ENCODE measurements at regions not wholly inside any gene's neighbourhood (a gene's known extent, or its start where the extent isn't known, plus 50 kb on each side); places are given as distances from the start of the nearest gene placed in this dataset.

DNA sequence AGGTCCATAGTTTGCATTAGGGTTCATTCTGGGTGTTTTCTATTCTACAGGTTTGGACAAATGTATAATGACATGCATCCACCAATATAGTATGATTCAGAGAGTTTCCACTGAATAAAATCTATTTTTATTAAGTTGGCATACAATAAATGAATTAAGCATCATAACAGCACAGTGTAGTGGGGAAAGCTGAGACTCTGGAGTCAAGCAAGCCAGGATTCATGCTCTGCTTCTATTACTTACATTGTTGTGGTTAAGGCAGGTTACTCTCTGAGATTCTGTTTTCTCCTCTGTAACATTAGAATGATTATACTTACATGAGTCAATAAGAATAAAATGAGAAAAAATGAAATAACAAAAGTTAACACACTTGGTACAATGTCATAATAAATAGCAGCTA, 131.3 kb downstream of the SLC30A10 start:
- no peak overlapping the region for H3K4me3 ChIP-seq (ENCODE audit: insufficient read depth, low read length)
- no peak overlapping the region for H3K4me2 ChIP-seq (ENCODE audit: insufficient read depth, low read length)
- H3K4me1 ChIP-seq (ENCODE audit: insufficient read depth, low read length) = peaks cover 4% of the 10 kb centered on the region
- no peaks in the 10 kb centered on the region for H4K20me1 ChIP-seq (ENCODE audit: insufficient read depth, low read length)
- H3K27me3 ChIP-seq (ENCODE audit: insufficient read depth, low read length) = no peaks in the 10 kb centered on the region
- no peaks in the 10 kb centered on the region for H3K9me3 ChIP-seq (ENCODE audit: low read depth, low read length)
- no peak for TF ChIP-seq CTCF (IDR thresholded peaks at IDR 0.05; ENCODE audit: extremely low read depth, low read depth, low read length)
- no peak overlapping the region for H3K27ac ChIP-seq (ENCODE audit: low read depth, low read length)
- no peak overlapping the region for H2AFZ ChIP-seq (ENCODE audit: low read length)
- no peaks in the 10 kb centered on the region for H3K36me3 ChIP-seq (ENCODE audit: insufficient read depth, low read length)
- no peak for DNase-seq (ENCODE audit: insufficient read length, low spot score, missing footprints)
- H3K79me2 ChIP-seq (ENCODE audit: insufficient read depth, low read length) = no peaks in the 10 kb centered on the region

- no peaks in the 10 kb centered on the region for H3K36me3 ChIP-seq (ENCODE audit: insufficient read depth, low read length)
- no peak for DNase-seq (ENCODE audit: insufficient read length, low spot score, missing footprints)
- no peak for TF ChIP-seq CTCF (IDR thresholded peaks at IDR 0.05; ENCODE audit: extremely low read depth, low read depth, low read length)
Observed at GRCh38 chr1:219795363-219795917, 132.9 kb downstream of the SLC30A10 start.

GRCh38 chr1:219794085-219794743, 134.1 kb downstream of the SLC30A10 start:
- no peaks in the 10 kb centered on the region for H3K9me3 ChIP-seq (ENCODE audit: low read depth, low read length)
- H3K4me3 ChIP-seq (ENCODE audit: insufficient read depth, low read length) = no peak overlapping the region
- H2AFZ ChIP-seq (ENCODE audit: low read length) = no peak overlapping the region
- H3K4me2 ChIP-seq (ENCODE audit: insufficient read depth, low read length) = no peak overlapping the region
- H3K79me2 ChIP-seq (ENCODE audit: insufficient read depth, low read length) = no peaks in the 10 kb centered on the region
- H3K4me1 ChIP-seq (ENCODE audit: insufficient read depth, low read length) = peaks cover 16% of the 10 kb centered on the region
- no peak for DNase-seq (ENCODE audit: insufficient read length, low spot score, missing footprints)
- H3K27me3 ChIP-seq (ENCODE audit: insufficient read depth, low read length) = no peaks in the 10 kb centered on the region
- H3K36me3 ChIP-seq (ENCODE audit: insufficient read depth, low read length) = no peaks in the 10 kb centered on the region
- TF ChIP-seq CTCF (IDR thresholded peaks at IDR 0.05; ENCODE audit: extremely low read depth, low read depth, low read length) = no peak
- H4K20me1 ChIP-seq (ENCODE audit: insufficient read depth, low read length) = no peaks in the 10 kb centered on the region
- no peak overlapping the region for H3K27ac ChIP-seq (ENCODE audit: low read depth, low read length)

More at GRCh38 chr1:219795363-219795917, 132.9 kb downstream of the SLC30A10 start:
- H3K4me2 ChIP-seq (ENCODE audit: insufficient read depth, low read length) = no peak overlapping the region
- H3K9me3 ChIP-seq (ENCODE audit: low read depth, low read length) = no peaks in the 10 kb centered on the region
- H3K4me1 ChIP-seq (ENCODE audit: insufficient read depth, low read length) = peaks cover 16% of the 10 kb centered on the region
- H3K79me2 ChIP-seq (ENCODE audit: insufficient read depth, low read length) = no peaks in the 10 kb centered on the region
- no peaks in the 10 kb centered on the region for H4K20me1 ChIP-seq (ENCODE audit: insufficient read depth, low read length)
- H3K27ac ChIP-seq (ENCODE audit: low read depth, low read length) = no peak overlapping the region
- H3K4me3 ChIP-seq (ENCODE audit: insufficient read depth, low read length) = no peak overlapping the region
- H2AFZ ChIP-seq (ENCODE audit: low read length) = no peak overlapping the region
- H3K27me3 ChIP-seq (ENCODE audit: insufficient read depth, low read length) = no peaks in the 10 kb centered on the region

GRCh38 chr1:219792337-219793021, 135.9 kb downstream of the SLC30A10 start:
- no peak overlapping the region for H2AFZ ChIP-seq (ENCODE audit: low read length)
- TF ChIP-seq CTCF (IDR thresholded peaks at IDR 0.05; ENCODE audit: extremely low read depth, low read depth, low read length) = no peak
- H3K27ac ChIP-seq (ENCODE audit: low read depth, low read length) = no peak overlapping the region
- no peaks in the 10 kb centered on the region for H3K9me3 ChIP-seq (ENCODE audit: low read depth, low read length)
- no peak overlapping the region for H3K4me3 ChIP-seq (ENCODE audit: insufficient read depth, low read length)
- H3K4me1 ChIP-seq (ENCODE audit: insufficient read depth, low read length) = peaks cover 12% of the 10 kb centered on the region
- no peak for DNase-seq (ENCODE audit: insufficient read length, low spot score, missing footprints)
- no peak overlapping the region for H3K4me2 ChIP-seq (ENCODE audit: insufficient read depth, low read length)
- no peaks in the 10 kb centered on the region for H3K36me3 ChIP-seq (ENCODE audit: insufficient read depth, low read length)
- H3K27me3 ChIP-seq (ENCODE audit: insufficient read depth, low read length) = no peaks in the 10 kb centered on the region
- H3K79me2 ChIP-seq (ENCODE audit: insufficient read depth, low read length) = no peaks in the 10 kb centered on the region
- H4K20me1 ChIP-seq (ENCODE audit: insufficient read depth, low read length) = no peaks in the 10 kb centered on the region

Data from osteoblast (primary cell).